Uterus (tissue), 3 donors: ENCODE measurements at regions not wholly inside any gene's neighbourhood (a gene's known extent, or its start where the extent isn't known, plus 50 kb on each side); places are given as distances from the start of the nearest gene placed in this dataset.

Source experiments
- DNase-seq, 2 donors: peaks; one replicate each; pipeline ENCODE4 v3.0.0-alpha.2; 2019 to 2020
- H3K27ac ChIP-seq, 2 donors: fragments of 200-600 bp; sonication (generic); 1 replicate in 1 of 2; 2 replicates in 1 of 2; pipeline ENCODE4 v1.5.1; 2016 to 2018
- H3K27me3 ChIP-seq, 2 donors: fragments of 200-600 bp; sonication (generic); one replicate each; pipeline ENCODE4 v1.5.1; 2018 to 2019; ENCODE audit warnings: control low read depth in 1 of 2
- H3K36me3 ChIP-seq, 2 donors: fragments of 200-600 bp; sonication (generic); one replicate each; pipeline ENCODE4 v1.5.1; 2019; ENCODE audit warnings: control low read depth in 1 of 2
- H3K4me1 ChIP-seq, 2 donors: fragments of 200-600 bp; sonication (generic); one replicate each; pipeline ENCODE4 v1.5.1; 2018 to 2019; ENCODE audit warnings: control low read depth in 1 of 2
- H3K4me3 ChIP-seq, 2 donors: fragments of 200-600 bp; sonication (generic); 1 replicate in 1 of 2; 2 replicates in 1 of 2; pipeline ENCODE4 v1.5.1; 2018 to 2019; ENCODE audit warnings: mild to moderate bottlenecking in 1 of 2
- H3K9me3 ChIP-seq, 2 donors: fragments of 200-600 bp; sonication (generic); one replicate each; pipeline ENCODE4 v1.5.1; 2019; ENCODE audit warnings: control low read depth in 1 of 2
- POLR2A ChIP-seq, 2 donors: fragments of 450-650 bp; IDR thresholded peaks; one replicate each; pipeline ENCODE4 v1.6.1; 2016; ENCODE audit warnings: antibody characterized with exemption in 2 of 2, mild to moderate bottlenecking in 1 of 2, moderate library complexity in 1 of 2
- intact Hi-C: fragments of 100-400 bp; cut with DNase I; formaldehyde crosslinking; loops from one replicate; pipeline ENCODE4 v1.15.1; 2023; ENCODE audit warnings: low total_unique reads
- TF ChIP-seq, protein P1 (sequence below), 4 experiments: fragments of 200-600 bp in 2 of 4; fragments of 450-650 bp in 2 of 4; sonication (generic) in 2 of 4; IDR thresholded peaks; one replicate each; pipeline ENCODE4 v1.5.1; 2016 to 2019; ENCODE audit warnings: antibody characterized with exemption in 4 of 4, mild to moderate bottlenecking in 2 of 4, moderate library complexity in 1 of 4
- donor health status: DM: yes; HTN: yes; CAD: no.

DNA sequence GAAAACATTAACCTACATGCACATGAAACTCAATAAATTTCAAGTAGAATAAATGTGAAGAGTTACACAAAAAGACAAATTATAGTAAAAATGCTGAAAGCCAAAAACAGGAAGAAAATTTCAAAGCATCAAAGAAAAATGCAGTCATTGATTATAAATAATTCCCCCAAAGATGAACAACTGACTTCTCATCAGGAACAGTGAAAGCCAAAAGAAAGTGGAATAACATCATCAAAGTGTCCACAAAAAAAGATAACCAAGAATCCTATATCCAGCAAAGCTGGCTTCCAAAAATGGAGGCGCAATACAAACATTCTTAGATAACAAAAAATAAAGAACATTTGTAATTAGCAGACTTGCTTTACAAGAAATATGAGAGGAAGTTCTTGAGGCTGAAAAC is 161.6 kb downstream of the CMPK2 start:
- Histone ChIP-seq H3K27me3 (no peaks in the 10 kb centered on the region), H3K9me3 (no peaks in the 10 kb centered on the region), H3K4me1 (no peaks in the 10 kb centered on the region), H3K27ac (no peak overlapping the region), H3K36me3 (no peaks in the 10 kb centered on the region), H3K4me3 (no peak overlapping the region)
- no peak for DNase-seq
- intact Hi-C loops = no loop called here
- TF ChIP-seq, protein P1, sequence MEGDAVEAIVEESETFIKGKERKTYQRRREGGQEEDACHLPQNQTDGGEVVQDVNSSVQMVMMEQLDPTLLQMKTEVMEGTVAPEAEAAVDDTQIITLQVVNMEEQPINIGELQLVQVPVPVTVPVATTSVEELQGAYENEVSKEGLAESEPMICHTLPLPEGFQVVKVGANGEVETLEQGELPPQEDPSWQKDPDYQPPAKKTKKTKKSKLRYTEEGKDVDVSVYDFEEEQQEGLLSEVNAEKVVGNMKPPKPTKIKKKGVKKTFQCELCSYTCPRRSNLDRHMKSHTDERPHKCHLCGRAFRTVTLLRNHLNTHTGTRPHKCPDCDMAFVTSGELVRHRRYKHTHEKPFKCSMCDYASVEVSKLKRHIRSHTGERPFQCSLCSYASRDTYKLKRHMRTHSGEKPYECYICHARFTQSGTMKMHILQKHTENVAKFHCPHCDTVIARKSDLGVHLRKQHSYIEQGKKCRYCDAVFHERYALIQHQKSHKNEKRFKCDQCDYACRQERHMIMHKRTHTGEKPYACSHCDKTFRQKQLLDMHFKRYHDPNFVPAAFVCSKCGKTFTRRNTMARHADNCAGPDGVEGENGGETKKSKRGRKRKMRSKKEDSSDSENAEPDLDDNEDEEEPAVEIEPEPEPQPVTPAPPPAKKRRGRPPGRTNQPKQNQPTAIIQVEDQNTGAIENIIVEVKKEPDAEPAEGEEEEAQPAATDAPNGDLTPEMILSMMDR (IDR thresholded peaks at IDR 0.05) = no peak
- no peak for TF ChIP-seq POLR2A (IDR thresholded peaks at IDR 0.05)

DNA sequence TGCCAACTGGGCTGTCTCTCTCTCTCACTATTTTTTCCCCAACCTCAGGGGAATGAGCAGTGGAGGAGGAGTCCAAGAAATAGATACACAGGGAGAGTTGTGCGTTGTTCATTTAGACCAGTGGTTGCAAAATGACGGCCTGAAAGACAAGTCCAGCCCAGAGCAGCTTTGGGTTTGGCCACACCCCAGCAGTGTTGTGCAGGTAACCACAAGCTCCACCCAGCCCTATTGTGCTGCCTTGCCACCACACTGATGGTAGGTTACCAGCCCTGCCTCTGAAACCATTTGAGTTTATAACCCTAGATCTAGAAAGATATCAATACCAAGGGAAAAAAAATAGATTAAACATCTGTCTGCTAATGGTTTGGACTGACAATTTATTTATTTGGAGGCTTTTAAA is 144.3 kb downstream of the CMPK2 start:
- intact Hi-C loops = no loop called here
- Histone ChIP-seq H3K27ac (no peak overlapping the region), H3K4me3 (no peak overlapping the region), H3K9me3 (no peaks in the 10 kb centered on the region), H3K4me1 (no peaks in the 10 kb centered on the region), H3K36me3 (no peaks in the 10 kb centered on the region), H3K27me3 (no peaks in the 10 kb centered on the region)
- TF ChIP-seq, protein P1 (IDR thresholded peaks at IDR 0.05) = no peak
- TF ChIP-seq POLR2A (IDR thresholded peaks at IDR 0.05) = no peak
- no peak for DNase-seq

DNA sequence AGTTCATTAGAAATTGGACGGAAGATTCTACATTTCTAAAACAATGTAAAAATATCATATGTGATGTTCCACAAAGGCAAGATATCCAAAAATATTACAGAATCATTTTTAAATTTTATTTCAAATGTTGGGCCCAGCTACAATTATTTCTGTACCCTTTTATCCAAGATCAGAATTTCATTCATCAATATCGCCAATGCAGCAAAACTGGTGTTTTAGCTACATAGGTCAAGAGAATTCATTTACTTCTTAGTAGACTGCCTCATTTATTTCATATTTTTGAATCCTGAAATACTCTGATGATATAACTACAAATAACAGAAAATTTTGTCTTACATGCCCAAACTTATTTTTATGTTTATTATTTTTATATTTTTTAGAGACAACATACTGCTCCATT is 143.1 kb downstream of the CMPK2 start:
- Histone ChIP-seq H3K27me3 (no peaks in the 10 kb centered on the region), H3K36me3 (no peaks in the 10 kb centered on the region), H3K4me3 (no peak overlapping the region), H3K27ac (no peak overlapping the region), H3K4me1 (no peaks in the 10 kb centered on the region), H3K9me3 (no peaks in the 10 kb centered on the region)
- intact Hi-C loops = no loop called here
- no peak for DNase-seq
- TF ChIP-seq, protein P1 (IDR thresholded peaks at IDR 0.05) = no peak
- TF ChIP-seq POLR2A (IDR thresholded peaks at IDR 0.05) = no peak

DNA sequence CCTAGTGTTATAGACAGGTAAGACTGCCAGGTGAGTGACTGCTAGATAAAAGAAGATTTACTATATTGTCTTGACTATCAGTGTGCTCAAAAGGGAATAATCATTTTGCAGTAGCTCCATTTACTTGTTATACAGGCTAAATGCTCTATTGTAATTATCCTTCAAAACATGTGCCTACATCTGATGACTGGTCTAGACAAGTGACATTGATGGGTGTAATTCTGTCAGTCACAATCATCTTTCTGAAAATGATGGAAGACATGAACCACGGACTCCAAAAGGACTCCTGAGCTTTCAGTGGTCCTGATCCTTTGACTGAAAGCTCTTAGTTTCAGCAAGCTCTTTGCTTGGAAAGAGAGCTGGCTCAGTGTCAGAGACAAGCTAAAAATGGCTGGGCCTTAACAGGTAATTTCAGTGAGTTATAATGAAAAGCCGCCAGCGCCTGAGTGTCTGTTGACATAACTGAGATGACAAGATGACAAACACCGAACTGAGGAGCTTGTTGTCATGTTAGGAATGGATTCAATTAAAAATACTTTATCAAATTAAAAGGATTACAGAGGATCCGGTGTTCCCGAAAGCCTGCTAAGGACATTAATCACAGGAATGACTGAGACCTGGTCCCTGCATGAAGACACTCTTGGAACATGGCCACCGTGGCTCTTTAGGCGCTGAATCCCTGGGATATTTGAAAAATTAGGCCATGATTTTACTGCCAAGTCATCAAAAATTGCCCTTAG is 141.7 kb downstream of the CMPK2 start:
- intact Hi-C loops = no loop called here
- H3K4me1 ChIP-seq = no peaks in the 10 kb centered on the region
- no peak for DNase-seq
- H3K9me3 ChIP-seq = no peaks in the 10 kb centered on the region
- H3K27ac ChIP-seq = no peak overlapping the region
- no peak for TF ChIP-seq POLR2A (IDR thresholded peaks at IDR 0.05)
- TF ChIP-seq, protein P1 (IDR thresholded peaks at IDR 0.05) = no peak
- no peaks in the 10 kb centered on the region for H3K27me3 ChIP-seq
- H3K4me3 ChIP-seq = no peak overlapping the region
- H3K36me3 ChIP-seq = no peaks in the 10 kb centered on the region

DNA sequence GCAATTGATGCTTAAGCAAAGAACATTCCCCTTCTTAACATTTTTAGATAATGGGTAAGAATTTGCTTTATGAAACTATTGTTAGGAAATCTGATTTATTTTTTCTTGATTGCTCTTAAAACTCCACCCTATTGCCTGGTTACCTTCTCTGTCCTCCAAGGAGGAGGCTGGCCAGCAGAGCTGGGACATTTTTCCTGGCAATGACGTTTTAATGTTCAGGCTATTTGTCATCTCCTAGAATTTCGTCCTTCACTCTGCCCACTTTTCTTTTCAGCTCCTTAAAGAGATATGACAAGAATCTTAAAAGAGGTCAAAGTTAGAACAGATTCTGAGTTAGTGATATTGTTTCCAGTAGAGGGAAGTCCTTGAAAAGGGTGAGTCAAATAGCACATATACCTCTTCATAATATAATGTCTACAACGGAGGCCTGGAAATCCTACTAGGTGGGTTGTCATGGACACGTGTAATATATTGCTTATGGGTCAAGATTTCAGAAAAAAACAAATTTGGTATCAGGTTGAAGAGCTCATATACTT is 141.0 kb downstream of the CMPK2 start:
- no peak overlapping the region for H3K4me3 ChIP-seq
- no peaks in the 10 kb centered on the region for H3K27me3 ChIP-seq
- intact Hi-C loops = no loop called here
- no peaks in the 10 kb centered on the region for H3K4me1 ChIP-seq
- TF ChIP-seq, protein P1 (IDR thresholded peaks at IDR 0.05) = no peak
- no peak for TF ChIP-seq POLR2A (IDR thresholded peaks at IDR 0.05)
- H3K9me3 ChIP-seq = no peaks in the 10 kb centered on the region
- DNase-seq = no peak
- H3K27ac ChIP-seq = no peak overlapping the region
- no peaks in the 10 kb centered on the region for H3K36me3 ChIP-seq
